HG03432 (cell line): ENCODE measurements at regions not wholly inside any gene's neighbourhood (a gene's known extent, or its start where the extent isn't known, plus 50 kb on each side); places are given as distances from the start of the nearest gene placed in this dataset.

Source experiments
- ATAC-seq: cut with Tn5 transposase; IDR thresholded peaks from one replicate; pipeline ENCODE4 v1.9.1; 2021; ENCODE audit warnings: mild to moderate bottlenecking, moderate library complexity; ENCODE audit not compliant: unreplicated experiment

- no peak for ATAC-seq
Observed at GRCh38 chr18:39549144-39549543, 1983.5 kb upstream of the CELF4 start.

GRCh38 chr18:39531659-39532058 is 1966.1 kb upstream of the CELF4 start:
- no peak for ATAC-seq

GRCh38 chr18:39529358-39529757 is 1963.8 kb upstream of the CELF4 start:
- no peak for ATAC-seq

- no peak for ATAC-seq
Observed at GRCh38 chr18:39527465-39527864, 1961.9 kb upstream of the CELF4 start.

- no peak for ATAC-seq
Observed at GRCh38 chr18:39524370-39524769, 1958.8 kb upstream of the CELF4 start.

- no peak for ATAC-seq
Observed at GRCh38 chr18:39523281-39523680, 1957.7 kb upstream of the CELF4 start.

GRCh38 chr18:39521164-39521563 is 1955.6 kb upstream of the CELF4 start:
- ATAC-seq: no peak

GRCh38 chr18:39519741-39520140 is 1954.1 kb upstream of the CELF4 start:
- ATAC-seq: no peak

- ATAC-seq: no peak
Observed at GRCh38 chr18:39515299-39515698, 1949.7 kb upstream of the CELF4 start.

- ATAC-seq: no peak
Observed at GRCh38 chr18:39513186-39513585, 1947.6 kb upstream of the CELF4 start.

GRCh38 chr18:39506581-39507330 is 1941.2 kb upstream of the CELF4 start:
- ATAC-seq: no peak

GRCh38 chr18:39500306-39500705 is 1934.7 kb upstream of the CELF4 start:
- ATAC-seq: no peak

- ATAC-seq: no peak
Observed at GRCh38 chr18:39497821-39498220, 1932.2 kb upstream of the CELF4 start.

- no peak for ATAC-seq
Observed at GRCh38 chr18:39496986-39497385, 1931.4 kb upstream of the CELF4 start.

- no peak for ATAC-seq
Observed at GRCh38 chr18:39494211-39494896, 1928.8 kb upstream of the CELF4 start.

GRCh38 chr18:39491408-39491807 is 1925.8 kb upstream of the CELF4 start:
- ATAC-seq: no peak

- ATAC-seq: no peak
Observed at GRCh38 chr18:39489431-39489830, 1923.8 kb upstream of the CELF4 start.

- ATAC-seq: no peak
Observed at GRCh38 chr18:39487932-39488331, 1922.3 kb upstream of the CELF4 start.

GRCh38 chr18:39486268-39486667 is 1920.7 kb upstream of the CELF4 start:
- ATAC-seq: no peak

GRCh38 chr18:39485696-39486095 is 1920.1 kb upstream of the CELF4 start:
- ATAC-seq: no peak

- no peak for ATAC-seq
Observed at GRCh38 chr18:39481281-39481680, 1915.7 kb upstream of the CELF4 start.

- no peak for ATAC-seq
Observed at GRCh38 chr18:39480494-39481195, 1915.0 kb upstream of the CELF4 start.
